Stomach smooth muscle (tissue), 2 donors: ENCODE measurements at regions not wholly inside any gene's neighbourhood (a gene's known extent, or its start where the extent isn't known, plus 50 kb on each side); places are given as distances from the start of the nearest gene placed in this dataset.
"Not testable (repeated sequence)": the region's sequence is repeated elsewhere in the genome, so short reads cannot be mapped to it uniquely, and the experiment has no call there.

Experiments used
- H3K27ac ChIP-seq: one replicate; pipeline ENCODE4 v1.7.0; 2013; ENCODE audit warnings: mild to moderate bottlenecking, low read length, inconsistent platforms
- H3K27me3 ChIP-seq, 2 donors: one replicate each; pipeline ENCODE4 v1.7.0; 2013; ENCODE audit warnings: low read length in 2 of 2; ENCODE audit not compliant: insufficient read depth in 2 of 2, control insufficient read depth in 1 of 2
- H3K36me3 ChIP-seq, 2 donors: one replicate each; pipeline ENCODE4 v1.7.0; 2013; ENCODE audit warnings: low read length in 2 of 2; ENCODE audit not compliant: control insufficient read depth in 2 of 2, insufficient read depth in 2 of 2
- H3K4me1 ChIP-seq: one replicate; pipeline ENCODE4 v1.7.0; 2013; ENCODE audit warnings: low read length; ENCODE audit not compliant: control insufficient read depth, insufficient read depth
- H3K4me3 ChIP-seq, 2 donors: one replicate each; pipeline ENCODE4 v1.7.0; 2013; ENCODE audit warnings: low read length in 2 of 2
- H3K9ac ChIP-seq, 2 donors: one replicate each; pipeline ENCODE4 v1.7.0; 2013; ENCODE audit warnings: low read length in 2 of 2, mild to moderate bottlenecking in 1 of 2
- H3K9me3 ChIP-seq, 2 donors: one replicate each; pipeline ENCODE4 v1.7.0; 2013; ENCODE audit warnings: low read length in 2 of 2; ENCODE audit not compliant: control insufficient read depth in 2 of 2
- donor health status: healthy.
- donor health status: Pancreatic carcinoma.

DNA sequence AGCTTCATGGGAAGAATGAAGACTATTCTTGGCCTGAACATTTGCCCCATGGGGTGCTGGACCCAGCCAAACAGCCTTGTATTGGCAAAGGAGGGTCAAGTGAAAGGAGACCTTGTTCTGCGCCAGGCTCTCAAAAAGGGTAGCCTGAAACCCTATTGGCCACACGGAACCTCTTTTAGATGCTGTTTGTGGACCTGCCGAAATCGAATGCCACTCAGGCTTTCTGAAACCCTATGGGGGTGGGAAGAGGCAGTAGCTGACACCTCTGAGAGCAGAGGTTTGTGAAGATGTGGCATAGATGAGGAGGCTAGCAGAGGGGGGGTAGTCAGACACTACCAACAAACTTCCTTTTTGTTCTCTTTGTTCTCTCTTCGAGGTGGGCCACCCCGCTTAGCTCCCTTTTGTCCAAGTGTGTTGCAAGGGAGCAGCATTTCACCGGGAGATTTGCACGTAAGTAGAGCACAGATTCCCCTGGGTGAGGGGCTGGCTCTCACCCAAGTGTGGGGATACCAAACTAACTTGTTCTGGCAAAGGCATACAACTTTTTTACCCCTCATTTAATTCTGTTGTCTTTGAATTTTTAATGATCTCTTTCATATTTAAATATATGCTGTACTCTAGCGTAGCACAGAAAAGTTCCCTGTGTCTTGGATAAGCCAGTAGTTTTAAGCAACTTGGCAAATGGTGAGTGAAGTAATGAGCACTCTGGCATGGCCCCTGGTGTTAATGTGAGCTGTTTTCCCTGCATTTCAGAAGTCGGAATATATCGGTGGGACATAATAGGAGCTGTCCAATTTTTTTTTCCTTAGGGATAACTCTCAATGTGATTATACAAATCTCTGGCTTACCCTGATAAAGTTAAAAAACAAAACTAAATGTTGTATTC, 107.7 kb downstream of the SEPTIN7 start:
- H3K9ac ChIP-seq: no peak overlapping the region
- H3K36me3 ChIP-seq: peaks cover 2 to 6% of the 10 kb centered on the region in 2 donors
- no peaks in the 10 kb centered on the region for H3K9me3 ChIP-seq
- no peaks in the 10 kb centered on the region for H3K4me1 ChIP-seq
- no peaks in the 10 kb centered on the region for H3K27me3 ChIP-seq
- H3K4me3 ChIP-seq: no peak overlapping the region
- no peak overlapping the region for H3K27ac ChIP-seq

- Histone ChIP-seq H3K27me3 (no peaks in the 10 kb centered on the region), H3K9ac (no peak overlapping the region), H3K36me3 (peaks cover 2 to 6% of the 10 kb centered on the region in 2 donors), H3K27ac (no peak overlapping the region), H3K4me1 (no peaks in the 10 kb centered on the region), H3K4me3 (no peak overlapping the region), H3K9me3 (no peaks in the 10 kb centered on the region)
These were observed 109.1 kb downstream of the SEPTIN7 start for GRCh38 chr7:35909870-35910357.

GRCh38 chr7:35910621-35911020, 109.8 kb downstream of the SEPTIN7 start:
- not testable (repeated sequence) for H3K27me3 ChIP-seq, H3K9ac ChIP-seq, H3K9me3 ChIP-seq, H3K27ac ChIP-seq, H3K4me3 ChIP-seq, H3K4me1 ChIP-seq, H3K36me3 ChIP-seq

GRCh38 chr7:35913350-35913749, 112.5 kb downstream of the SEPTIN7 start:
- H3K36me3 ChIP-seq, H3K9ac ChIP-seq, H3K27me3 ChIP-seq, H3K4me3 ChIP-seq, H3K9me3 ChIP-seq, H3K27ac ChIP-seq, H3K4me1 ChIP-seq: not testable (repeated sequence)

GRCh38 chr7:35914214-35914613, 113.4 kb downstream of the SEPTIN7 start:
- not testable (repeated sequence) for H3K4me1 ChIP-seq, H3K36me3 ChIP-seq, H3K4me3 ChIP-seq, H3K27ac ChIP-seq, H3K27me3 ChIP-seq, H3K9ac ChIP-seq, H3K9me3 ChIP-seq

GRCh38 chr7:35915247-35915955, 114.5 kb downstream of the SEPTIN7 start:
- H3K9me3 ChIP-seq: not testable (repeated sequence)

GRCh38 chr7:35918217-35918616, 117.4 kb downstream of the SEPTIN7 start:
- not testable (repeated sequence) for H3K27me3 ChIP-seq, H3K9ac ChIP-seq, H3K4me1 ChIP-seq, H3K4me3 ChIP-seq, H3K36me3 ChIP-seq, H3K9me3 ChIP-seq, H3K27ac ChIP-seq

More at GRCh38 chr7:35915247-35915955, 114.5 kb downstream of the SEPTIN7 start:
- H3K4me1 ChIP-seq, H3K4me3 ChIP-seq, H3K27me3 ChIP-seq, H3K27ac ChIP-seq, H3K36me3 ChIP-seq, H3K9ac ChIP-seq: not testable (repeated sequence)

DNA sequence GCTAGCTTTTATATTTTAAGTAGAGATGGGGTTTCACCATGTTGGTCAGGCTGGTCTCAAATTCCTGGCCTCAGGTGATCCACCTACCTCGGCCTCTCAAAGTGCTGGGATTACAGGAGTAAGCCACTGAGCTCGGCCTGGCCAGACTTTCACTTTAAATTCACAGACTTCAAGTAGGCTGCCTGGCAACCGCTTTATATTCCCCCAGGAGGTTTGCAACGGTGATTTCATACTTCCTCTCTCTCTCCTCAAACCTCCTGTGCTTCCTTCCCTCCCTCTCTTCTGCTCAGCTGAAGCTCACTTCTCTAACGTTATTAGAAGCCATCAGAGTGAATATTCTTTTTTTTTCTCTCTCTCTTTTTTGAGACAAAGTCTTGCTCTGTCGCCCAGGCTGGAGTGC, 118.8 kb downstream of the SEPTIN7 start:
- not testable (repeated sequence) for H3K27ac ChIP-seq, H3K4me3 ChIP-seq, H3K9me3 ChIP-seq, H3K27me3 ChIP-seq, H3K36me3 ChIP-seq, H3K9ac ChIP-seq, H3K4me1 ChIP-seq

- H3K4me3 ChIP-seq, H3K36me3 ChIP-seq, H3K9ac ChIP-seq, H3K27me3 ChIP-seq, H3K4me1 ChIP-seq, H3K9me3 ChIP-seq, H3K27ac ChIP-seq: not testable (repeated sequence)
These were observed 120.5 kb downstream of the SEPTIN7 start for GRCh38 chr7:35921338-35921737.

- H3K27ac ChIP-seq, H3K4me3 ChIP-seq, H3K4me1 ChIP-seq, H3K9me3 ChIP-seq, H3K36me3 ChIP-seq, H3K9ac ChIP-seq, H3K27me3 ChIP-seq: not testable (repeated sequence)
These were observed 123.8 kb downstream of the SEPTIN7 start for GRCh38 chr7:35924668-35925067.

- H3K9ac ChIP-seq, H3K27ac ChIP-seq, H3K36me3 ChIP-seq, H3K9me3 ChIP-seq, H3K4me3 ChIP-seq, H3K4me1 ChIP-seq, H3K27me3 ChIP-seq: not testable (repeated sequence)
These were observed 126.1 kb downstream of the SEPTIN7 start for GRCh38 chr7:35926966-35927365.
